ENCODE measurements at regions not wholly inside any gene's neighbourhood (a gene's known extent, or its start where the extent isn't known, plus 50 kb on each side); places are given as distances from the start of the nearest gene placed in this dataset.

DNA sequence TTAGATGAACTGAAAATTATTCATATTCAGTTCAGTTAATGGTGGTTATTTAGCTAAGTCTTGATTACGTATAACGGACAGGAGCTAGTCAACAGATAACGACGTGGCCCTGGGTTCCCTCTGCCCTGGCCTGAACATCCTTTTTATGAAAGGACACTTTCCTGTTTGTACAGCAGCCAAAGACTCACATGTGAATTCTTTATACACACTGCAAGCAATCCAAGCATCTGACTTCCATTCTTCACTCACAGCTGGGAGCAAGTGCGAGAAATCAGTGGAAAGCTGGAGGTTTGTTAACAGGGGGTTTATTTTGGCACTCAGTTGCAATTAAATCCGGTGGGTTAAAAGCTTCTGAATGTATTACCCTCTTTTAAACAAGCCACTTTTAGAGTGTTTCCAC, 148.1 kb upstream of the GDF10 start:
- no peak overlapping the region for H3K4me3 ChIP-seq
- DNase-seq (ENCODE audit: low spot score in 2 of 2) = peak in 1 of 2 donors; percentile 19
- TF ChIP-seq POLR2A (IDR thresholded peaks at IDR 0.05) (no peak), EP300 (IDR thresholded peaks at IDR 0.05) (no peak)
- TF ChIP-seq, protein P1, sequence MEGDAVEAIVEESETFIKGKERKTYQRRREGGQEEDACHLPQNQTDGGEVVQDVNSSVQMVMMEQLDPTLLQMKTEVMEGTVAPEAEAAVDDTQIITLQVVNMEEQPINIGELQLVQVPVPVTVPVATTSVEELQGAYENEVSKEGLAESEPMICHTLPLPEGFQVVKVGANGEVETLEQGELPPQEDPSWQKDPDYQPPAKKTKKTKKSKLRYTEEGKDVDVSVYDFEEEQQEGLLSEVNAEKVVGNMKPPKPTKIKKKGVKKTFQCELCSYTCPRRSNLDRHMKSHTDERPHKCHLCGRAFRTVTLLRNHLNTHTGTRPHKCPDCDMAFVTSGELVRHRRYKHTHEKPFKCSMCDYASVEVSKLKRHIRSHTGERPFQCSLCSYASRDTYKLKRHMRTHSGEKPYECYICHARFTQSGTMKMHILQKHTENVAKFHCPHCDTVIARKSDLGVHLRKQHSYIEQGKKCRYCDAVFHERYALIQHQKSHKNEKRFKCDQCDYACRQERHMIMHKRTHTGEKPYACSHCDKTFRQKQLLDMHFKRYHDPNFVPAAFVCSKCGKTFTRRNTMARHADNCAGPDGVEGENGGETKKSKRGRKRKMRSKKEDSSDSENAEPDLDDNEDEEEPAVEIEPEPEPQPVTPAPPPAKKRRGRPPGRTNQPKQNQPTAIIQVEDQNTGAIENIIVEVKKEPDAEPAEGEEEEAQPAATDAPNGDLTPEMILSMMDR (IDR thresholded peaks at IDR 0.05) = no peak
- H3K27ac ChIP-seq = no peak overlapping the region
- H3K36me3 ChIP-seq = no peaks in the 10 kb centered on the region
- no peaks in the 10 kb centered on the region for H3K27me3 ChIP-seq
- peaks cover 0 to 15% (median 2%) of the 10 kb centered on the region in 4 donors for H3K9me3 ChIP-seq
- 44 to 51% methylated on average over 6 of the region's 6 CpGs for WGBS, 2 donors
- H3K4me1 ChIP-seq = no peaks in the 10 kb centered on the region

DNA sequence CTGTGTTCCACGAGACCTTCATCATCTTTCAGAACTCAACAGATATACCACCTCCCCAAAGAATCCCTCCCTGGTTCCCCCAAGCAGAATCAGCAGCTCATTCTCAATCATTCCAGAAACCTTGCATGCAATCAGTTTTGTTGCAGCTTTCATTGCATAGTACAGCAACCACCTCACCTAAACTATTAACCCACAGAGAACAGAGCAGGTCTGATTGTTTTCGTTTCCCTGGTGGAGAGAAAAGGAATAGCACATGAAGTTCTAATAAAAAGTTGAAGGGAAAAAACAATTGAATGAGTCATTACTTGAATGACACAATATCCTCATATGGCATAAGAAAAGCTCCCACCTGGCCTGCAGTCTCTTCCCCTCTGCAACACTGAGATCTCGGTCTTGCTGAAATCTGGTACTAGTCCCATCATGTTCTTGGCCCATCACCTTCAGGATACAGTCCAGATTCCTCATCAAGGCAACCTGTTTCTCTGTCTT, 147.1 kb upstream of the GDF10 start:
- H3K27ac ChIP-seq = no peak overlapping the region
- no peaks in the 10 kb centered on the region for H3K27me3 ChIP-seq
- no peaks in the 10 kb centered on the region for H3K36me3 ChIP-seq
- DNase-seq (ENCODE audit: low spot score in 2 of 2) = no peak
- TF ChIP-seq, protein P1 (IDR thresholded peaks at IDR 0.05) = peak in 1 of 5 experiments; percentile 16
- TF ChIP-seq POLR2A (IDR thresholded peaks at IDR 0.05) = no peak
- no peak overlapping the region for H3K4me3 ChIP-seq
- WGBS, 2 donors = 77 to 87% methylated on average over 3 of the region's 3 CpGs
- H3K4me1 ChIP-seq = no peaks in the 10 kb centered on the region
- peaks cover 0 to 15% (median 2%) of the 10 kb centered on the region in 4 donors for H3K9me3 ChIP-seq

DNA sequence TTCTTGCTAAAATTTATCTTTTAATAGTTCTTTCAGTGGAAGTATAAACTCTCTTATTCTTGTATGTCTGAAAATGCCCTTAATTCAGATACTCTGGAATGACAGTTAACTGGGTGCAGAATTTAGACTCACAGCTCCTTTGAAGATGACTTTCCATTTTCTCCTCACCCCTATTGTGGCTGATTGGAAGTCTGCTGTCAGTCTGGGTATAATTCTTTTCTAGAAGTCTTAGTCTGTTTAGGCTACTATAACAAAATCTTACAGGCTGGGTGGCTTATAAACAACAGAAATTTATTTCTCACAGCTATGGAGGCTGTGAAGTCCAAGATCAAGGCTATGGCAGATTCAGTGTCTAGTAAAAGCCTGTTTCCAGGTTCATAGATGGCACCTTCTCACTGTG, 145.2 kb upstream of the GDF10 start:
- Histone ChIP-seq H3K4me1 (no peaks in the 10 kb centered on the region), H3K27ac (no peak overlapping the region), H3K9me3 (peaks cover 0 to 15% (median 2%) of the 10 kb centered on the region in 4 donors), H3K4me3 (no peak overlapping the region), H3K36me3 (no peaks in the 10 kb centered on the region), H3K27me3 (no peaks in the 10 kb centered on the region)
- no peak for TF ChIP-seq POLR2A (IDR thresholded peaks at IDR 0.05)
- TF ChIP-seq EP300 (IDR thresholded peaks at IDR 0.05) = no peak
- TF ChIP-seq, protein P1 (IDR thresholded peaks at IDR 0.05) = no peak
- DNase-seq (ENCODE audit: low spot score in 2 of 2) = no peak

DNA sequence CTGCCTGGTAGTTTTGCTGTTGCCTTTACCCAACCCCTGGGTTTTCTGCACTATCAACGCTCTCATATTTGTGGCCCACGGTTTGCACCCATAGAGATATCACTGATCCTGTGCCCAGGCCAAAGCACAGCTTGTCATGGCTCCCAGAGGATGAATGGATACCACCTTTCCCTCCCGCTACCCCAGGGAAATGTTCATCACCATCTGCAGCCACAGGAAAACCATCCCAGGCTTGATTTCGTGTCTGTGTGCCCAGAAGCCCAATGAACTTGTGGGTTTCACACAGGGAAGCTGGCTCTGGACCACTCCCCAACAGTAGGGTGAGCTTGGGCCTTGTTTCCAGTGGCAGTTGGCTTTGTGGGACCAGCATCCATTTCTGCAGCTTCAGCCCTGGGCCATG, 143.1 kb upstream of the GDF10 start:
- TF ChIP-seq, protein P1 (IDR thresholded peaks at IDR 0.05) = no peak
- no peak for TF ChIP-seq EP300 (IDR thresholded peaks at IDR 0.05)
- no peak for TF ChIP-seq POLR2A (IDR thresholded peaks at IDR 0.05)
- Histone ChIP-seq H3K4me1 (no peaks in the 10 kb centered on the region), H3K27ac (no peak overlapping the region), H3K27me3 (no peaks in the 10 kb centered on the region), H3K9me3 (peaks cover 0 to 15% (median 2%) of the 10 kb centered on the region in 4 donors), H3K4me3 (no peak overlapping the region), H3K36me3 (no peaks in the 10 kb centered on the region)
- WGBS, 2 donors = 72 to 77% methylated on average over 4 of the region's 4 CpGs
- DNase-seq (ENCODE audit: low spot score in 2 of 2) = no peak

DNA sequence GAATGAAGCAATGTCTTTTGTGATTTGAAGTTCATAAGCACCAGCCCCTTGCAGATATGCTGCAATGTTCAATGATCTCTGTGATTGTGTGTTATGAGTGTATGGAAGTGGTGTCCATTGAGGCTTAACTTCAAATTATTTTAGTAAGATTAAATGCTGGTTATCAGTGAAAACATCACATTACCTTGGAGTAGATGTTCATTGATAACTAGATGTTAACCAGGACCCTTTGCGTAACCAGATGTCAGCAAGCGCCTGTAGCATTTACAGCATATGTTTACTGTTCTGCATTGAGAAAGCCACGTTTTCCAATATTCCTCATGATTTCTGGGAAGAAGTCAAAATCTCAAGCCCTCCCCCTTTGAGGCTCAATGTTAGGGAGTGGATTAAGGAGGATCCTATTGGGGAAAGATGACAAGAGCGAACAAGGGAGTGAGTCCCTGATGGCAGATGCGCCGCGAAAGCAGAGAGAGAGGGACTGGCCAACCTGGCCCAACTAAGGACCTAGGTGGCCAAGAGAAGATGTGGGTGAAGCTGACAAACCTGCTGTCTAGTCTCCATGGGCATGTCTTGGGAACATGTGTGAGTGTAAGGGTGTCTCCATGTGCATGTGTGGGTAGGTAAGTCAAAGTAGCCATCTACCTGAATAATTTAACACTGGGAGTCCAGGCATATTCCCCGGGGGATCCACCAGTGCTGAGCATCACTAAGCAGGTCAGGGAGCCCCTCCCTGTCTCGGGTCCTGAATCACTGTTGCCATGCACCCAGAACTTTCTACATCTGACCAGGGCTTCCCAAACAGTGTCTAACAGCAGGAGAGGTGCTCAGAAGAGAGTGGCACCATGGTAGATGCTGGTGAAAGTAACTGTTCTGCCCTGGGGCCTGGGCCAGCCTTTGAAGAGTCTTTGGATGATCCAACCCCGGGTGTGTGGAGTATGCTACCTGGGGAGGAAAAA, 141.6 kb upstream of the GDF10 start:
- TF ChIP-seq EP300 (IDR thresholded peaks at IDR 0.05) = no peak
- no peak for TF ChIP-seq POLR2A (IDR thresholded peaks at IDR 0.05)
- TF ChIP-seq, protein P1 (IDR thresholded peaks at IDR 0.05) = no peak
- no peak overlapping the region for H3K27ac ChIP-seq
- H3K4me3 ChIP-seq = no peak overlapping the region
- H3K27me3 ChIP-seq = no peaks in the 10 kb centered on the region
- H3K4me1 ChIP-seq = no peaks in the 10 kb centered on the region
- 86 to 88% methylated on average over 10 of the region's 10 CpGs for WGBS, 2 donors
- H3K36me3 ChIP-seq = no peaks in the 10 kb centered on the region
- H3K9me3 ChIP-seq = peaks cover 0 to 15% (median 2%) of the 10 kb centered on the region in 4 donors
- no peak for DNase-seq (ENCODE audit: low spot score in 2 of 2)
